Liver (tissue), 8 donors: ENCODE measurements at regions not wholly inside any gene's neighbourhood (a gene's known extent, or its start where the extent isn't known, plus 50 kb on each side); places are given as distances from the start of the nearest gene placed in this dataset.
"Not testable (repeated sequence)": the region's sequence is repeated elsewhere in the genome, so short reads cannot be mapped to it uniquely, and the experiment has no call there.

ENCODE experiments used
- DNase-seq: peaks from one replicate; pipeline ENCODE4 v3.0.0-alpha.2; 2017; ENCODE audit warnings: low spot score
- H3K27ac ChIP-seq, 2 donors: one replicate each; pipeline ENCODE4 v1.7.0; 2013; ENCODE audit warnings: inconsistent platforms in 2 of 2, low read length in 2 of 2, control low read depth in 1 of 2, low read depth in 1 of 2, mild to moderate bottlenecking in 1 of 2
- H3K27me3 ChIP-seq, 4 donors: one replicate each; pipeline versions ENCODE4 v1.6.1 to v1.7.0; 2013; ENCODE audit warnings: low read length in 3 of 4, inconsistent platforms in 1 of 4, mild to moderate bottlenecking in 1 of 4, moderate library complexity in 1 of 4; ENCODE audit not compliant: control insufficient read depth in 4 of 4, insufficient read depth in 4 of 4
- H3K36me3 ChIP-seq, 4 donors: one replicate each; pipeline versions ENCODE4 v1.6.1 to v1.7.0; 2013; ENCODE audit warnings: low read length in 3 of 4, mild to moderate bottlenecking in 3 of 4, low read depth in 1 of 4, moderate library complexity in 1 of 4; ENCODE audit not compliant: control insufficient read depth in 4 of 4, insufficient read depth in 3 of 4
- H3K4me1 ChIP-seq, 4 donors: one replicate each; pipeline versions ENCODE4 v1.6.1 to v1.7.0; 2013; ENCODE audit warnings: low read length in 3 of 4, mild to moderate bottlenecking in 3 of 4, moderate library complexity in 1 of 4; ENCODE audit not compliant: control insufficient read depth in 4 of 4, insufficient read depth in 4 of 4
- H3K4me3 ChIP-seq, 3 donors: one replicate each; pipeline versions ENCODE4 v1.6.1 to v1.7.0; 2013; ENCODE audit warnings: low read length in 3 of 3, control low read depth in 1 of 3, low read depth in 1 of 3, mild to moderate bottlenecking in 1 of 3
- H3K9ac ChIP-seq, 2 donors: one replicate each; pipeline ENCODE4 v1.7.0; 2013; ENCODE audit warnings: low read length in 2 of 2, mild to moderate bottlenecking in 2 of 2, moderate library complexity in 2 of 2, control low read depth in 1 of 2, low read depth in 1 of 2
- H3K9me3 ChIP-seq, 4 donors: one replicate each; pipeline versions ENCODE4 v1.6.1 to v1.7.0; 2013; ENCODE audit warnings: low read length in 3 of 4; ENCODE audit not compliant: control insufficient read depth in 4 of 4
- ATF3 ChIP-seq: IDR thresholded peaks from 2 replicates; pipeline ENCODE4 v1.6.1; 2016; ENCODE audit warnings: antibody characterized with exemption
- CTCF ChIP-seq: fragments of 150-350 bp; IDR thresholded peaks from 2 replicates; pipeline ENCODE4 v1.5.1; 2017; ENCODE audit warnings: improper control_type of control experiment, low read depth, low read length; ENCODE audit not compliant: missing input control
- EGR1 ChIP-seq, 2 donors: IDR thresholded peaks; 2 replicates each; pipeline ENCODE4 v1.6.1; 2016 to 2018; ENCODE audit warnings: antibody characterized with exemption in 2 of 2, low read depth in 2 of 2
- FOXA1 ChIP-seq: IDR thresholded peaks from 2 replicates; pipeline ENCODE4 v1.6.1; 2016; ENCODE audit warnings: antibody characterized with exemption
- FOXA2 ChIP-seq: IDR thresholded peaks from 2 replicates; pipeline ENCODE4 v1.6.1; 2016; ENCODE audit warnings: antibody characterized with exemption
- GABPA ChIP-seq, 2 donors: IDR thresholded peaks in 1 of 2; conservative IDR thresholded peaks in 1 of 2; 2 replicates each; pipeline ENCODE4 v1.6.1; 2016; ENCODE audit warnings: antibody characterized with exemption in 2 of 2, mild to moderate bottlenecking in 1 of 2, moderate library complexity in 1 of 2
- HNF4A ChIP-seq, 2 donors: conservative IDR thresholded peaks; 2 replicates each; pipeline ENCODE4 v1.6.1; 2016; ENCODE audit warnings: antibody characterized with exemption in 2 of 2, mild to moderate bottlenecking in 2 of 2
- HNF4G ChIP-seq: IDR thresholded peaks from 2 replicates; pipeline ENCODE4 v1.6.1; 2016; ENCODE audit warnings: antibody characterized with exemption
- JUND ChIP-seq, 2 donors: IDR thresholded peaks; 2 replicates each; pipeline ENCODE4 v1.6.1; 2016; ENCODE audit warnings: antibody characterized with exemption in 2 of 2
- MAX ChIP-seq: IDR thresholded peaks from 2 replicates; pipeline ENCODE4 v1.6.1; 2016; ENCODE audit warnings: antibody characterized with exemption
- NR2F2 ChIP-seq: IDR thresholded peaks from 2 replicates; pipeline ENCODE4 v1.6.1; 2016; ENCODE audit warnings: antibody characterized with exemption
- RAD21 ChIP-seq, 2 donors: IDR thresholded peaks; 2 replicates each; pipeline ENCODE4 v1.6.1; 2016; ENCODE audit warnings: antibody characterized with exemption in 2 of 2, mild to moderate bottlenecking in 2 of 2
- RXRA ChIP-seq, 2 donors: IDR thresholded peaks; 2 replicates each; pipeline ENCODE4 v1.6.1; 2017 to 2018; ENCODE audit warnings: antibody characterized with exemption in 2 of 2, mild to moderate bottlenecking in 1 of 2
- TAF1 ChIP-seq: conservative IDR thresholded peaks from 2 replicates; pipeline ENCODE4 v1.6.1; 2016; ENCODE audit warnings: antibody characterized with exemption, mild to moderate bottlenecking
- YY1 ChIP-seq: IDR thresholded peaks from 2 replicates; pipeline ENCODE4 v1.6.1; 2016; ENCODE audit warnings: antibody characterized with exemption, mild to moderate bottlenecking
- WGBS: extraction: QIAGEN DNeasy Blood & Tissue Kit; methylation state at CpG from one replicate; pipeline ENCODE4 v1.1.7; 2013; 5-methylcytosine and 5-hydroxymethylcytosine counted together
- donor health status: healthy.
- donor health status: healthy.
- donor health status: healthy.
- donor health status: healthy.
- donor health status: healthy.

- Histone ChIP-seq H3K27ac (no peak overlapping the region), H3K4me3 (no peak overlapping the region), H3K4me1 (no peaks in the 10 kb centered on the region), H3K36me3 (no peaks in the 10 kb centered on the region), H3K9ac (no peak overlapping the region), H3K9me3 (peaks cover 0 to 4% (median 0%) of the 10 kb centered on the region in 4 donors), H3K27me3 (no peaks in the 10 kb centered on the region)
- no peak for DNase-seq
- TF ChIP-seq CTCF (no peak), JUND (IDR thresholded peaks at IDR 0.05) (no peak), NR2F2 (no peak), HNF4G (no peak), TAF1 (no peak)
- WGBS, result 42% methylated on average over 3 of the region's 3 CpGs
These were observed 355.3 kb upstream of the AMOT start for GRCh38 chrX:113195949-113196348.

- Histone ChIP-seq H3K27ac (no peak overlapping the region), H3K4me1 (no peaks in the 10 kb centered on the region), H3K4me3 (no peak overlapping the region), H3K27me3 (no peaks in the 10 kb centered on the region), H3K9ac (no peak overlapping the region), H3K9me3 (peaks cover 0 to 4% (median 0%) of the 10 kb centered on the region in 4 donors), H3K36me3 (no peaks in the 10 kb centered on the region)
- no peak for DNase-seq
- no peak for TF ChIP-seq GABPA (IDR thresholded peaks at IDR 0.05 in 1 of 2, conservative IDR thresholded peaks at IDR 0.05 in 1 of 2)
- no peak for TF ChIP-seq YY1
- no peak for TF ChIP-seq RXRA (IDR thresholded peaks at IDR 0.05)
- no peak for TF ChIP-seq FOXA1
These were observed 351.8 kb upstream of the AMOT start for GRCh38 chrX:113192418-113192817.

- Histone ChIP-seq H3K36me3 (no peaks in the 10 kb centered on the region), H3K9ac (no peak overlapping the region), H3K4me3 (no peak overlapping the region), H3K9me3 (peaks cover 0 to 4% (median 0%) of the 10 kb centered on the region in 4 donors), H3K27me3 (no peaks in the 10 kb centered on the region), H3K4me1 (no peaks in the 10 kb centered on the region), H3K27ac (no peak overlapping the region)
- DNase-seq, result no peak
- TF ChIP-seq FOXA1, result no peak
- no peak for TF ChIP-seq RAD21 (IDR thresholded peaks at IDR 0.05)
- no peak for TF ChIP-seq CTCF
- no peak for TF ChIP-seq JUND (IDR thresholded peaks at IDR 0.05)
- no peak for TF ChIP-seq NR2F2
- TF ChIP-seq FOXA2, result no peak
- no peak for TF ChIP-seq HNF4G
- TF ChIP-seq ATF3, result no peak
- TF ChIP-seq HNF4A (conservative IDR thresholded peaks at IDR 0.05), result no peak
- TF ChIP-seq YY1, result no peak
- no peak for TF ChIP-seq EGR1 (IDR thresholded peaks at IDR 0.05; ENCODE audit: low read depth in 2 of 2)
- TF ChIP-seq MAX, result no peak
- 90% methylated on average over 8 of the region's 8 CpGs for WGBS
These were observed 316.9 kb upstream of the AMOT start for GRCh38 chrX:113157496-113157895.

- H3K27ac ChIP-seq, H3K9ac ChIP-seq, H3K4me3 ChIP-seq, H3K27me3 ChIP-seq, H3K9me3 ChIP-seq, H3K4me1 ChIP-seq, DNase-seq, H3K36me3 ChIP-seq: not testable (repeated sequence)
- WGBS, result 67% methylated on average over 4 of the region's 4 CpGs
These were observed 313.7 kb upstream of the AMOT start for GRCh38 chrX:113154315-113154714.
